ENCODE measurements at regions not wholly inside any gene's neighbourhood (a gene's known extent, or its start where the extent isn't known, plus 50 kb on each side); places are given as distances from the start of the nearest gene placed in this dataset.

- TF ChIP-seq CTCF (IDR thresholded peaks at IDR 0.05; ENCODE audit: extremely low read depth in 1 of 2, insufficient read depth in 1 of 2, low read depth in 1 of 2, low read length in 2 of 2): no peak
- TF ChIP-seq POLR2AphosphoS5 (IDR thresholded peaks at IDR 0.05; ENCODE audit: insufficient read depth, low read depth, low read length): no peak
Observed at GRCh38 chr12:128165387-128165786, 101.6 kb upstream of the TMEM132C start.

Measured in endothelial cell of umbilical vein (primary cell).